ENCODE measurements at regions not wholly inside any gene's neighbourhood (a gene's known extent, or its start where the extent isn't known, plus 50 kb on each side); places are given as distances from the start of the nearest gene placed in this dataset.
A peak's percentile ranks its signal among the peaks of the same experiment; 100 is the strongest.

GRCh38 chr4:156242390-156242789, 288.7 kb upstream of the CTSO start:
- no peaks in the 10 kb centered on the region for H3K9me3 ChIP-seq (ENCODE audit: control insufficient read depth, low read length)
- H3K4me3 ChIP-seq (ENCODE audit: low read length): no peak overlapping the region
- H3K4me1 ChIP-seq (ENCODE audit: control insufficient read depth, insufficient read depth, low read length): no peaks in the 10 kb centered on the region
- Mint-ChIP-seq H3K27me3 (ENCODE audit: insufficient read depth) (no peaks in the 10 kb centered on the region), H3K9me3 (no peaks in the 10 kb centered on the region), H3K36me3 (ENCODE audit: low read depth) (no peaks in the 10 kb centered on the region), H3K4me1 (no peaks in the 10 kb centered on the region), H3K27ac (no peak overlapping the region), H3K4me3 (no peak overlapping the region)
- H3K9ac ChIP-seq (ENCODE audit: extremely low read depth, low read length, poor library complexity, severe bottlenecking): no peak overlapping the region
- H3K27me3 ChIP-seq (ENCODE audit: control insufficient read depth, insufficient read depth, low read length, poor library complexity, severe bottlenecking): no peaks in the 10 kb centered on the region
- TF ChIP-seq, protein P1, sequence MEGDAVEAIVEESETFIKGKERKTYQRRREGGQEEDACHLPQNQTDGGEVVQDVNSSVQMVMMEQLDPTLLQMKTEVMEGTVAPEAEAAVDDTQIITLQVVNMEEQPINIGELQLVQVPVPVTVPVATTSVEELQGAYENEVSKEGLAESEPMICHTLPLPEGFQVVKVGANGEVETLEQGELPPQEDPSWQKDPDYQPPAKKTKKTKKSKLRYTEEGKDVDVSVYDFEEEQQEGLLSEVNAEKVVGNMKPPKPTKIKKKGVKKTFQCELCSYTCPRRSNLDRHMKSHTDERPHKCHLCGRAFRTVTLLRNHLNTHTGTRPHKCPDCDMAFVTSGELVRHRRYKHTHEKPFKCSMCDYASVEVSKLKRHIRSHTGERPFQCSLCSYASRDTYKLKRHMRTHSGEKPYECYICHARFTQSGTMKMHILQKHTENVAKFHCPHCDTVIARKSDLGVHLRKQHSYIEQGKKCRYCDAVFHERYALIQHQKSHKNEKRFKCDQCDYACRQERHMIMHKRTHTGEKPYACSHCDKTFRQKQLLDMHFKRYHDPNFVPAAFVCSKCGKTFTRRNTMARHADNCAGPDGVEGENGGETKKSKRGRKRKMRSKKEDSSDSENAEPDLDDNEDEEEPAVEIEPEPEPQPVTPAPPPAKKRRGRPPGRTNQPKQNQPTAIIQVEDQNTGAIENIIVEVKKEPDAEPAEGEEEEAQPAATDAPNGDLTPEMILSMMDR (conservative IDR thresholded peaks at IDR 0.05): no peak
- no peak for DNase-seq
- H3K27ac ChIP-seq (ENCODE audit: low read depth, low read length): peak overlapping the region; percentile 64
- H3K36me3 ChIP-seq (ENCODE audit: control insufficient read depth, insufficient read depth, low read length): no peaks in the 10 kb centered on the region
- WGBS, 2 experiments (ENCODE audit: insufficient coverage in 1 of 2, insufficient read length in 1 of 2): 54 to 90% methylated on average over 4 of the region's 4 CpGs

DNA sequence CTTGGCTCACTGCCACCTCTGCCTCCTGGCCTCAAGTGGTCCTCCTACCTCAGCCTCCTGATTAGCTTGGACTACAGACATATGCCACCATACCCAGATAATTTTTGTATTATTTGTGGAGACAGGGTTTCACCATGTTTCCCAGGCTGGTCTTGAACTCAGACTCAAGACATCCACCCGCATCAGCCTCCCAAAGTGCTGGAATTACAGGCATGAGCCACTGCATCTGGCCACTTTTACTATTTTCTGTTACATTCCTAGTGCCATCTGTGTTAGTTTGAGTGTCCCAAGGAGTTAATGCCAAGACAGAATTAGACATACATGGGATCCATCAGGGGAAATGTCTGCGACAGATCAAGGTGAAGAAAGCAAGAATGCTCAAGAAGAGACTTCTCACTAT, 288.2 kb upstream of the CTSO start:
- no peaks in the 10 kb centered on the region for H3K4me1 Mint-ChIP-seq
- H3K9ac ChIP-seq (ENCODE audit: extremely low read depth, low read length, poor library complexity, severe bottlenecking): no peak overlapping the region
- H3K27ac Mint-ChIP-seq: no peak overlapping the region
- no peak overlapping the region for H3K4me3 ChIP-seq (ENCODE audit: low read length)
- no peaks in the 10 kb centered on the region for H3K9me3 Mint-ChIP-seq
- H3K4me3 Mint-ChIP-seq: no peak overlapping the region
- 67 to 68% methylated on average over 2 of the region's 2 CpGs for WGBS, 2 experiments (ENCODE audit: insufficient coverage in 1 of 2, insufficient read length in 1 of 2)
- H3K27me3 ChIP-seq (ENCODE audit: control insufficient read depth, insufficient read depth, low read length, poor library complexity, severe bottlenecking): no peaks in the 10 kb centered on the region
- TF ChIP-seq, protein P1 (conservative IDR thresholded peaks at IDR 0.05): no peak
- no peaks in the 10 kb centered on the region for H3K4me1 ChIP-seq (ENCODE audit: control insufficient read depth, insufficient read depth, low read length)
- peak overlapping the region; percentile 64 for H3K27ac ChIP-seq (ENCODE audit: low read depth, low read length)
- H3K9me3 ChIP-seq (ENCODE audit: control insufficient read depth, low read length): no peaks in the 10 kb centered on the region
- no peak for DNase-seq
- no peaks in the 10 kb centered on the region for H3K36me3 ChIP-seq (ENCODE audit: control insufficient read depth, insufficient read depth, low read length)
- no peaks in the 10 kb centered on the region for H3K27me3 Mint-ChIP-seq (ENCODE audit: insufficient read depth)
- no peaks in the 10 kb centered on the region for H3K36me3 Mint-ChIP-seq (ENCODE audit: low read depth)

DNA sequence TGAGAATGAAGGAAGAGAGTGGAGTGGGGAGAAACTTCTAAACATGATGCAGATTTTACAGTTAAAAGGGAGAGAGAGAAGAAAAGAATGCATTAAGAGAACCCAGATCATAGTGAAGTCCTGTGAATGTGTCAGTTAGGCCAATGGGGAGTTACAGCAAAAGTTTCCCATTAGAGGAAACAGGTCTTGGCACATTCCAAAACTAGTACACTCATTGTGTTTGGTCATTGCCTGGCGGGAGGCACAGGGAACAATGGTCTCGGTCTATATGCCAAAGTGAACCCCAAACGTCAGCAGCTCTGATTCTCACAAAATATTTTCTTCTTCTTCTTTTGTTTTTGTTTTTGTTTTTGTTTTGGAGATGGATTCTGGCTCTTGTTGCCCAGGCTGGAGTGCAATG, 284.5 kb upstream of the CTSO start:
- Mint-ChIP-seq H3K4me3 (no peak overlapping the region), H3K4me1 (no peaks in the 10 kb centered on the region), H3K27ac (no peak overlapping the region), H3K36me3 (ENCODE audit: low read depth) (no peaks in the 10 kb centered on the region), H3K9me3 (peaks cover 5% of the 10 kb centered on the region), H3K27me3 (ENCODE audit: insufficient read depth) (no peaks in the 10 kb centered on the region)
- TF ChIP-seq, protein P1 (conservative IDR thresholded peaks at IDR 0.05): no peak
- Histone ChIP-seq H3K9me3 (ENCODE audit: control insufficient read depth, low read length) (no peaks in the 10 kb centered on the region), H3K27me3 (ENCODE audit: control insufficient read depth, insufficient read depth, low read length, poor library complexity, severe bottlenecking) (no peaks in the 10 kb centered on the region), H3K4me3 (ENCODE audit: low read length) (no peak overlapping the region), H3K4me1 (ENCODE audit: control insufficient read depth, insufficient read depth, low read length) (no peaks in the 10 kb centered on the region), H3K36me3 (ENCODE audit: control insufficient read depth, insufficient read depth, low read length) (no peaks in the 10 kb centered on the region), H3K9ac (ENCODE audit: extremely low read depth, low read length, poor library complexity, severe bottlenecking) (no peak overlapping the region), H3K27ac (ENCODE audit: low read depth, low read length) (peak overlapping the region; percentile 62)
- no peak for DNase-seq
- 91 to 100% methylated on average over 1 to 3 of the region's 3 CpGs for WGBS, 2 experiments (ENCODE audit: insufficient coverage in 1 of 2, insufficient read length in 1 of 2)
